Neural crest cell (in vitro differentiated cells): ENCODE measurements at regions not wholly inside any gene's neighbourhood (a gene's known extent, or its start where the extent isn't known, plus 50 kb on each side); places are given as distances from the start of the nearest gene placed in this dataset.

Experiments
- DNase-seq: peaks from one replicate; pipeline ENCODE4 v3.0.0; 2021; ENCODE audit warnings: low read depth, mixed read lengths, low spot score
- H3K27ac Mint-ChIP-seq: one replicate; pipeline ENCODE4 v1.8.0; 2021; ENCODE audit warnings: mild to moderate bottlenecking, mixed read lengths; ENCODE audit not compliant: unreplicated experiment
- H3K27me3 Mint-ChIP-seq: 2 replicates; pipeline ENCODE4 v1.8.0; 2021; ENCODE audit warnings: low read depth, mild to moderate bottlenecking, mixed read lengths
- H3K36me3 Mint-ChIP-seq: 2 replicates; pipeline ENCODE4 v1.8.0; 2021; ENCODE audit warnings: low read depth, mild to moderate bottlenecking, mixed read lengths
- H3K4me1 Mint-ChIP-seq: 2 replicates; pipeline ENCODE4 v1.8.0; 2021; ENCODE audit warnings: mixed read lengths
- H3K4me3 Mint-ChIP-seq: one replicate; pipeline ENCODE4 v1.8.0; 2021; ENCODE audit warnings: mild to moderate bottlenecking, mixed read lengths
- H3K9me3 Mint-ChIP-seq: 2 replicates; pipeline ENCODE4 v1.8.0; 2021; ENCODE audit warnings: mixed read lengths
- CTCF ChIP-seq: fragments of 200-600 bp; sonication (generic); conservative IDR thresholded peaks from 2 replicates; pipeline ENCODE4 v1.5.0; 2021; ENCODE audit warnings: antibody characterized with exemption, mild to moderate bottlenecking

- DNase-seq, result no peak
- peaks cover 12% of the 10 kb centered on the region for H3K9me3 Mint-ChIP-seq
- no peak overlapping the region for H3K4me3 Mint-ChIP-seq
- no peaks in the 10 kb centered on the region for H3K36me3 Mint-ChIP-seq
- TF ChIP-seq CTCF, result no peak
- H3K4me1 Mint-ChIP-seq, result peaks cover 22% of the 10 kb centered on the region
- H3K27ac Mint-ChIP-seq, result no peak overlapping the region
- H3K27me3 Mint-ChIP-seq, result no peaks in the 10 kb centered on the region
These were observed 239.3 kb upstream of the WSCD1 start for GRCh38 chr17:5830921-5831320.

- Mint-ChIP-seq H3K4me1 (peaks cover 22% of the 10 kb centered on the region), H3K27ac (peak overlapping the region; percentile 32), H3K4me3 (no peak overlapping the region), H3K36me3 (no peaks in the 10 kb centered on the region), H3K27me3 (no peaks in the 10 kb centered on the region), H3K9me3 (peaks cover 8% of the 10 kb centered on the region)
- DNase-seq, result no peak
- TF ChIP-seq CTCF, result no peak
These were observed 237.3 kb upstream of the WSCD1 start for GRCh38 chr17:5832886-5833285.

- Mint-ChIP-seq H3K4me1 (peaks cover 23% of the 10 kb centered on the region), H3K27ac (peak overlapping the region; percentile 44), H3K36me3 (no peaks in the 10 kb centered on the region), H3K4me3 (no peak overlapping the region), H3K27me3 (no peaks in the 10 kb centered on the region), H3K9me3 (no peaks in the 10 kb centered on the region)
- TF ChIP-seq CTCF, result no peak
- no peak for DNase-seq
These were observed 233.1 kb upstream of the WSCD1 start for GRCh38 chr17:5837055-5837491.

GRCh38 chr17:5838661-5839300 lies 231.4 kb upstream of the WSCD1 start:
- H3K27ac Mint-ChIP-seq, result no peak overlapping the region
- H3K4me1 Mint-ChIP-seq, result peaks cover 13% of the 10 kb centered on the region
- no peak for TF ChIP-seq CTCF
- DNase-seq, result no peak
- H3K4me3 Mint-ChIP-seq, result no peak overlapping the region
- H3K36me3 Mint-ChIP-seq, result no peaks in the 10 kb centered on the region
- H3K9me3 Mint-ChIP-seq, result no peaks in the 10 kb centered on the region
- H3K27me3 Mint-ChIP-seq, result no peaks in the 10 kb centered on the region

- Mint-ChIP-seq H3K27ac (no peak overlapping the region), H3K36me3 (no peaks in the 10 kb centered on the region), H3K27me3 (no peaks in the 10 kb centered on the region), H3K4me1 (peaks cover 4% of the 10 kb centered on the region), H3K4me3 (no peak overlapping the region), H3K9me3 (no peaks in the 10 kb centered on the region)
- no peak for TF ChIP-seq CTCF
- no peak for DNase-seq
These were observed 229.2 kb upstream of the WSCD1 start for GRCh38 chr17:5840811-5841446.
